Loucy (cell line): ENCODE measurements at regions not wholly inside any gene's neighbourhood (a gene's known extent, or its start where the extent isn't known, plus 50 kb on each side); places are given as distances from the start of the nearest gene placed in this dataset.
"Not testable (repeated sequence)": the region's sequence is repeated elsewhere in the genome, so short reads cannot be mapped to it uniquely, and the experiment has no call there.

Experiments
- H2AFZ ChIP-seq: fragments of 200-600 bp; sonication (generic); 2 replicates; pipeline ENCODE4 v1.6.0; 2016; ENCODE audit warnings: antibody characterized with exemption, mild to moderate bottlenecking, low read length, moderate library complexity
- H3F3A ChIP-seq: fragments of 200-600 bp; 2 replicates; pipeline ENCODE4 v1.6.0; 2016; ENCODE audit warnings: antibody characterized with exemption, low read depth, mild to moderate bottlenecking
- H3K27me3 ChIP-seq: fragments of 200-600 bp; sonication (generic); 2 replicates; pipeline ENCODE4 v1.6.1; 2014; ENCODE audit warnings: low read length, mild to moderate bottlenecking; ENCODE audit not compliant: insufficient read depth, poor library complexity, severe bottlenecking
- H3K36me3 ChIP-seq: fragments of 200-600 bp; sonication (generic); 2 replicates; pipeline ENCODE4 v1.6.1; 2016; ENCODE audit warnings: low read length; ENCODE audit not compliant: insufficient read depth
- H3K4me1 ChIP-seq: fragments of 200-600 bp; sonication (generic); 2 replicates; pipeline ENCODE4 v1.5.1; 2014; ENCODE audit warnings: low read length, mild to moderate bottlenecking; ENCODE audit not compliant: insufficient read depth, poor library complexity, severe bottlenecking
- H3K4me2 ChIP-seq: fragments of 200-600 bp; sonication (generic); 2 replicates; pipeline ENCODE4 v1.6.0; 2014; ENCODE audit warnings: antibody characterized with exemption, low read length, low read depth, mild to moderate bottlenecking; ENCODE audit not compliant: poor library complexity, severe bottlenecking
- H3K4me3 ChIP-seq: fragments of 200-600 bp; sonication (generic); 2 replicates; pipeline ENCODE4 v1.5.1; 2014; ENCODE audit warnings: low read length, mild to moderate bottlenecking, mixed read lengths; ENCODE audit not compliant: poor library complexity, severe bottlenecking
- H3K79me2 ChIP-seq: fragments of 200-600 bp; sonication (generic); 2 replicates; pipeline ENCODE4 v1.6.1; 2014; ENCODE audit warnings: low read length; ENCODE audit not compliant: insufficient read depth
- H3K9ac ChIP-seq: fragments of 200-600 bp; sonication (generic); 2 replicates; pipeline ENCODE4 v1.6.0; 2014; ENCODE audit warnings: mild to moderate bottlenecking, low read depth, low read length, moderate library complexity; ENCODE audit not compliant: poor library complexity, severe bottlenecking
- H3K9me2 ChIP-seq: fragments of 200-600 bp; sonication (generic); replicated peaks from 2 replicates; pipeline ENCODE4 v1.6.1; 2016; ENCODE audit warnings: low read depth, low read length, mixed read lengths
- H3K9me3 ChIP-seq: fragments of 200-600 bp; sonication (generic); 2 replicates; pipeline ENCODE4 v1.6.1; 2014; ENCODE audit warnings: mild to moderate bottlenecking, antibody characterized with exemption, low read length, low read depth; ENCODE audit not compliant: insufficient read depth
- H4K20me1 ChIP-seq: fragments of 200-600 bp; sonication (generic); 2 replicates; pipeline ENCODE4 v1.6.0; 2014; ENCODE audit warnings: antibody characterized with exemption, low read length, mild to moderate bottlenecking; ENCODE audit not compliant: insufficient read depth, poor library complexity, severe bottlenecking
- EZH2phosphoT487 ChIP-seq: fragments of 200-600 bp; IDR thresholded peaks from 2 replicates; pipeline ENCODE4 v1.6.1; 2018; ENCODE audit warnings: antibody characterized with exemption, mild to moderate bottlenecking, moderate library complexity, borderline replicate concordance
- TF ChIP-seq, protein P1 (sequence below): fragments of 200-600 bp; sonication (generic); conservative IDR thresholded peaks from 2 replicates; pipeline ENCODE4 v1.5.1; 2014; ENCODE audit warnings: mild to moderate bottlenecking, antibody characterized with exemption, low read length

DNA sequence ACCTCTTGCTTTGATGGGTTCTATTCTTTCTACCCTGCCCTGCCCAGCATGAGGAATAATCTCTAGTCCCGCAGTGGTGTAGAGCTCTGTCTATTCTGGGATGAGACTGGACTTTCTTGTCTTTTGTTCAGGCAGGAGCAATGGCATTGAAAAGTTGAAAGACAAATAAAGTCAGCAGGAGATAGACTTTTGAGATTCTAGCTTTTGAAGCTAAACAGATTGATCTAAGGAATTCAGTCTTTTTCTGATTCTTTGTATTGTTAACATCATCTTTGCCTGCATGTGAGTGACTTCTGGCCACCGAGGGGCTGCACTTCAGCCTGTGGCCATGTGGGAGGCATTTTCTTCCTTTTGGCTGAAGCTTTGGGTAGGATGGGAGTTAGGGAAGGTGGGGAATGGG, 132.4 kb downstream of the MRPL57 start:
- Histone ChIP-seq H3K9ac (no peak overlapping the region), H3K36me3 (peaks cover 56% of the 10 kb centered on the region), H3K9me2 (no peaks in the 10 kb centered on the region), H3K9me3 (no peaks in the 10 kb centered on the region), H3K4me2 (no peak overlapping the region), H3K27me3 (no peaks in the 10 kb centered on the region), H3F3A (no peaks in the 10 kb centered on the region), H4K20me1 (no peaks in the 10 kb centered on the region), H3K4me1 (no peaks in the 10 kb centered on the region), H2AFZ (no peak overlapping the region), H3K4me3 (no peak overlapping the region), H3K79me2 (peaks cover 13% of the 10 kb centered on the region)
- TF ChIP-seq EZH2phosphoT487 = no peak
- TF ChIP-seq, protein P1, sequence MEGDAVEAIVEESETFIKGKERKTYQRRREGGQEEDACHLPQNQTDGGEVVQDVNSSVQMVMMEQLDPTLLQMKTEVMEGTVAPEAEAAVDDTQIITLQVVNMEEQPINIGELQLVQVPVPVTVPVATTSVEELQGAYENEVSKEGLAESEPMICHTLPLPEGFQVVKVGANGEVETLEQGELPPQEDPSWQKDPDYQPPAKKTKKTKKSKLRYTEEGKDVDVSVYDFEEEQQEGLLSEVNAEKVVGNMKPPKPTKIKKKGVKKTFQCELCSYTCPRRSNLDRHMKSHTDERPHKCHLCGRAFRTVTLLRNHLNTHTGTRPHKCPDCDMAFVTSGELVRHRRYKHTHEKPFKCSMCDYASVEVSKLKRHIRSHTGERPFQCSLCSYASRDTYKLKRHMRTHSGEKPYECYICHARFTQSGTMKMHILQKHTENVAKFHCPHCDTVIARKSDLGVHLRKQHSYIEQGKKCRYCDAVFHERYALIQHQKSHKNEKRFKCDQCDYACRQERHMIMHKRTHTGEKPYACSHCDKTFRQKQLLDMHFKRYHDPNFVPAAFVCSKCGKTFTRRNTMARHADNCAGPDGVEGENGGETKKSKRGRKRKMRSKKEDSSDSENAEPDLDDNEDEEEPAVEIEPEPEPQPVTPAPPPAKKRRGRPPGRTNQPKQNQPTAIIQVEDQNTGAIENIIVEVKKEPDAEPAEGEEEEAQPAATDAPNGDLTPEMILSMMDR = no peak

DNA sequence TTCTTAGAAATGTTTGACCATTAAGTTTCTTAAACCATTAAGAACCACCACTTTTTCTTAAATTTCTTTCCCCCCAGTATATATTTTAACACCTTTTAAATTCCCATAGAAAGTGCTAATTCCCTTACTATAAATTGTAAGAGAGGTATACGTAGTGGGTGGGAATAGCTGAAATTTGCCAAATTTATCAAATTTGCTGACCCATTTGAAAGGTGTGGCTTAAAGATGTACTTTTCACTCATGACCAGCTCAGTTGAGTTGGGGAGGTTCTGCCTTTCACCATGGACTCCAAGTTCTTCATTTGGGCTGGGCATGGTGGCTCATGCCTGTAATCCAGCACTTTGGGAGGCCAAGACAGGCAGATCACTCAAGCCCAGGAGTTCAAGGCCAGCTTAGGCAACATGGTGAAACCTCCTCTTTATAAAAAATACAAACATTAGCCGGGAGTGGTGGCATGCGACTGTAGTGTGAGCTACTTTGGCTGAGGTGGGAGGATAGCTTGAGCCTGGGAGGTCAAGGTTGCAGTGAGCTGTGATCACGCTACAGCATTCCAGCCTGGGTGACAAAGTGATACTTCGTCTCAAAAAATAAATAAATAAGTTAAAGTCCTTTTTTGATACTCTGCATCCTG, 133.2 kb downstream of the MRPL57 start:
- H3K4me2 ChIP-seq = no peak overlapping the region

DNA sequence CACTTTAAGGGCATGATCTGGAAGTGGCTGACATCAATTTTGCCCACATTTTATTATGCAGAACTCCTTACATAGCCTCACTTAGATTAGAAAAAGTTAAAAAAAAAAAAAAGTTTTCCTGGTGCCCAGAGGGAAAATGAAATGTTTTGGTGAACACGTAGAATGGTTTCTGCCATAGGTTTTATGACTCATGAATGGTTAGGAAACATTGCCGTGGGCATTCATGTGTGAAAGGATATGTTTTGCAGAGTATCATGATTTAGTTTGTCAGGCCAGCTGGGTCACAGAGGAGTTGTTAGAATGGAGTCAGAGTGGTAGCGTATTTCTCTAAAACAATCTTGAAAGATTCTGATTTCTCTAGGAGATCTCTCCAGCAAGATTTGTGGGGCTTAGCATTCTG, 133.8 kb downstream of the MRPL57 start:
- Histone ChIP-seq H2AFZ (no peak overlapping the region), H3K27me3 (no peaks in the 10 kb centered on the region), H3K9ac (no peak overlapping the region), H3K79me2 (peaks cover 13% of the 10 kb centered on the region), H3K4me2 (no peak overlapping the region), H3K4me1 (no peaks in the 10 kb centered on the region), H3K4me3 (no peak overlapping the region), H4K20me1 (no peaks in the 10 kb centered on the region), H3K9me3 (no peaks in the 10 kb centered on the region), H3F3A (no peaks in the 10 kb centered on the region), H3K9me2 (no peaks in the 10 kb centered on the region), H3K36me3 (peaks cover 56% of the 10 kb centered on the region)
- no peak for TF ChIP-seq EZH2phosphoT487
- TF ChIP-seq, protein P1 = no peak

More for the DNA sequence above, 133.2 kb downstream of the MRPL57 start:
- no peak overlapping the region for H2AFZ ChIP-seq
- H3F3A ChIP-seq = no peaks in the 10 kb centered on the region
- H3K4me1 ChIP-seq = no peaks in the 10 kb centered on the region
- no peak overlapping the region for H3K4me3 ChIP-seq
- TF ChIP-seq, protein P1 = no peak
- TF ChIP-seq EZH2phosphoT487 = no peak
- H3K9me3 ChIP-seq = no peaks in the 10 kb centered on the region
- no peaks in the 10 kb centered on the region for H3K9me2 ChIP-seq
- no peak overlapping the region for H3K9ac ChIP-seq
- H3K27me3 ChIP-seq = no peaks in the 10 kb centered on the region
- H3K36me3 ChIP-seq = peaks cover 56% of the 10 kb centered on the region
- no peaks in the 10 kb centered on the region for H4K20me1 ChIP-seq
- peaks cover 13% of the 10 kb centered on the region for H3K79me2 ChIP-seq

DNA sequence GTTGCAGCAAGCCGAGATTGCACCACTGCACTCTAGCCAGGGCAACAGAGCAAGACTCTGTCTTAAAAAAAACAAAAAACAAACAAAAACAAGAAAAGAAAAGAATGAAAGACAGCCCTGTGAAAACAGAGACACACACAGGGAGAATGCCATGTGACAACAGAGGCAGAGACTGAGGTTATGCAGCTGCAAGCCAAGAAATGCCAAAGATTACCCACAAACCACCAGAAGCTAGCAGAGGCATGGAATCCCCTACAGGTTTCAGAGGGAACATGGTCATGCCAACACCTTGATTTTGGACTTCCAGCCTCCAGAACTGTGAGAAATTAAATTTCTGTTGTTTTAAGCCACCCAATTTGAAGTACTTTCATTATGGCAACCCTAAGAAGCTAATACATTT, 138.5 kb downstream of the MRPL57 start:
- peaks cover 55% of the 10 kb centered on the region for H3K36me3 ChIP-seq
- H3K4me2 ChIP-seq, H3K4me3 ChIP-seq: not testable (repeated sequence)

More for the DNA sequence above, 138.5 kb downstream of the MRPL57 start:
- not testable (repeated sequence) for H3K9me2 ChIP-seq, H2AFZ ChIP-seq, H3K4me1 ChIP-seq, H3K9ac ChIP-seq, H3K27me3 ChIP-seq, H3F3A ChIP-seq, H4K20me1 ChIP-seq, H3K9me3 ChIP-seq
- peaks cover 36% of the 10 kb centered on the region for H3K79me2 ChIP-seq
